Central memory CD8-positive, alpha-beta T cell (primary cell): ENCODE measurements at regions not wholly inside any gene's neighbourhood (a gene's known extent, or its start where the extent isn't known, plus 50 kb on each side); places are given as distances from the start of the nearest gene placed in this dataset.

Source experiments
- ATAC-seq: fragments of 150-1000 bp; cut with Tn5 transposase; replicated peaks from 2 replicates; pipeline ENCODE4 v1.10.0; 2022; ENCODE audit warnings: mild to moderate bottlenecking, moderate FRiP score, moderate number of reproducible peaks; ENCODE audit not compliant: poor library complexity, severe bottlenecking; ENCODE audit errors: extremely low read depth
- DNase-seq, 2 donors: peaks; one replicate each; pipeline ENCODE4 v3.0.0; 2021; ENCODE audit warnings: low spot score in 2 of 2
- H3K27ac Mint-ChIP-seq: one replicate; pipeline ENCODE4 v1.8.0; 2022; ENCODE audit warnings: low read depth, mild to moderate bottlenecking, moderate library complexity, mixed read lengths
- H3K27me3 Mint-ChIP-seq: one replicate; pipeline ENCODE4 v1.8.0; 2022; ENCODE audit warnings: mixed read lengths
- H3K36me3 Mint-ChIP-seq: one replicate; pipeline ENCODE4 v1.8.0; 2022; ENCODE audit warnings: mild to moderate bottlenecking, moderate library complexity, mixed read lengths; ENCODE audit not compliant: insufficient read depth
- H3K4me1 Mint-ChIP-seq: one replicate; pipeline ENCODE4 v1.8.0; 2022; ENCODE audit warnings: mixed read lengths
- H3K4me3 Mint-ChIP-seq: one replicate; pipeline ENCODE4 v1.8.0; 2022; ENCODE audit warnings: mild to moderate bottlenecking, moderate library complexity, mixed read lengths
- H3K9me3 Mint-ChIP-seq: one replicate; pipeline ENCODE4 v1.8.0; 2022; ENCODE audit warnings: mixed read lengths

DNA sequence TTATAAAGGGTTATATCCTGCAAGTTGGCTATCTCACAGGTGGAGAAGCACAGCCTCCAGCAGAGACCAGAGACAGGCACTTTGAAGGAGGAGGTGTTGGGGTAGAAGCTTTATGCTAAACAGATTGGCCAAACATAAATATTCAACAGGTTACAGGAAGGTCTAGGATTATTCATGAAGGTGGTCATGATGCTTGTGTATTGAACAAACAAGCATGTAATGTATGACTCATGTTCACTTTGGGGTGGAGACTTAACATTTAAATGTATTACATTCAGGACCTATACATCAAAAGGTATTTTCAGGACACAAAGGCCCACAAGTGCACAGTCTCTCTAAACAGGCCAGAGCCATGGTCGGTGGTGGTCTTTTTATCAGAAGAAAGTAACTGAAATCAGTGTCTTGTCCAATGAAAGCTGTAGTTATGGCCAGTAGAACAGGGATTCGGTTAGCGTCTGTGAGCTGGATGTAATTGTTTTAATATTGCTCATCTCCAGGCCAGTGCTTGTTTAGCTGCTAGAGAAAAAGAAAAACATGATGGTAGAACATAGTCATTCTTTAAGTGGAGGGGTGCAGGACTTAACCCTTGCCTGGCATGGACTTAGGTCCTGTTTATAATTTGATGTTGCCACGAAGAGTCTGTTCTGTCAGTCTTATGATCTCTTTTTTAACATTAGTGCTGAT is 555.2 kb upstream of the PCDH10 start:
- Mint-ChIP-seq H3K4me1 (no peaks in the 10 kb centered on the region), H3K27me3 (no peaks in the 10 kb centered on the region), H3K27ac (no peak overlapping the region), H3K4me3 (no peak overlapping the region), H3K36me3 (no peaks in the 10 kb centered on the region), H3K9me3 (no peaks in the 10 kb centered on the region)
- ATAC-seq (no peak), DNase-seq (no peak)

- no peaks in the 10 kb centered on the region for H3K9me3 Mint-ChIP-seq
Measured at GRCh38 chr4:132596186-132596585, 552.9 kb upstream of the PCDH10 start.

GRCh38 chr4:132605551-132605950 is 543.5 kb upstream of the PCDH10 start:
- H3K9me3 Mint-ChIP-seq, result peaks cover 11% of the 10 kb centered on the region
- no peak overlapping the region for H3K27ac Mint-ChIP-seq

More at GRCh38 chr4:132596186-132596585, 552.9 kb upstream of the PCDH10 start:
- no peaks in the 10 kb centered on the region for H3K4me1 Mint-ChIP-seq
- H3K27ac Mint-ChIP-seq, result no peak overlapping the region
- no peak for ATAC-seq
- no peak for DNase-seq
- H3K27me3 Mint-ChIP-seq, result no peaks in the 10 kb centered on the region
- H3K4me3 Mint-ChIP-seq, result no peak overlapping the region
- no peaks in the 10 kb centered on the region for H3K36me3 Mint-ChIP-seq

DNA sequence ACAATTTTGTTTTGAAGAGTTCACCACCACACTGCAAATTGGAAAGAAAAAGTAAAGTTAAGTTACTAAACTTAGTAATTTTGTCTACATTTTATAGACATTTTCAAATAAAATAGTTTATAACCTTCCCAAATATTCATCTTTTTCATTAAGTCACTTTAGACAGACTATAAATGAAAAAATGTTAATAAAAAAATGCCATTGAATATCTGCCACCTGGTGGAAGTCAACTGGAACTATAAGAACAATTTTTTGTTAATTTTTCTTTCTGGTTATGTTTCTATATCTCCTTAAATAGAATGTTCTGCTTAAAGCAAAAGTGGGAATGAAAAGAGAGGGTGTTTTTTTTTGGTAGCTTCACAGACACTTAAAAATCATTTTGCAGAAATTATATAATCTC is 534.4 kb upstream of the PCDH10 start:
- H3K4me3 Mint-ChIP-seq, result no peak overlapping the region
- no peaks in the 10 kb centered on the region for H3K27me3 Mint-ChIP-seq
- no peaks in the 10 kb centered on the region for H3K4me1 Mint-ChIP-seq
- H3K36me3 Mint-ChIP-seq, result peaks cover 1% of the 10 kb centered on the region
- DNase-seq, result no peak
- no peak for ATAC-seq
- H3K9me3 Mint-ChIP-seq, result peaks cover 20% of the 10 kb centered on the region
- no peak overlapping the region for H3K27ac Mint-ChIP-seq

More at GRCh38 chr4:132605551-132605950, 543.5 kb upstream of the PCDH10 start:
- no peaks in the 10 kb centered on the region for H3K36me3 Mint-ChIP-seq
- no peaks in the 10 kb centered on the region for H3K27me3 Mint-ChIP-seq
- no peak for ATAC-seq
- no peaks in the 10 kb centered on the region for H3K4me1 Mint-ChIP-seq
- no peak overlapping the region for H3K4me3 Mint-ChIP-seq
- DNase-seq, result no peak

DNA sequence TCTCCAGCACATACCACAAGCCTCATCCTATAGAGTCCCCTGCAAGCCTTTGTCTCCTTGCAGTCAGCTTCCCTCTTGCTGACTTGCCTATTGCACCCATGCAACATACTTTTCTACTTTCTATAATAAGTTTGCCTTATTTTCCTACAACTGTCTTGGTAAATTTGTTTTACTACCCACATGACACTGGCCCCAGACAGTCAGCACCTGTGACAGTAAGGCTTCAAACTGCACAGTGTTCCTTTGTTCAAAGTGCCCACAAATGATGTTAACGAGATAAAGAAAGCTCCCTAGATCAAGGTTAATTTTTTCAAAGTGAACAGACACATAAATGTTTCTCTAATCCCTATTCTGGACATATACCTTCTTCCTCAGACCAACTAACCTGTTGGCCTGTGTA is 529.1 kb upstream of the PCDH10 start:
- ATAC-seq, result no peak
- Mint-ChIP-seq H3K27ac (no peak overlapping the region), H3K36me3 (peaks cover 1% of the 10 kb centered on the region), H3K27me3 (no peaks in the 10 kb centered on the region), H3K4me1 (no peaks in the 10 kb centered on the region), H3K4me3 (no peak overlapping the region), H3K9me3 (peaks cover 39% of the 10 kb centered on the region)
- DNase-seq, result no peak

GRCh38 chr4:132642016-132642817 is 506.9 kb upstream of the PCDH10 start:
- Mint-ChIP-seq H3K4me3 (no peak overlapping the region), H3K4me1 (no peaks in the 10 kb centered on the region), H3K27ac (no peak overlapping the region), H3K9me3 (peaks cover 26% of the 10 kb centered on the region), H3K36me3 (no peaks in the 10 kb centered on the region), H3K27me3 (no peaks in the 10 kb centered on the region)
- DNase-seq, result no peak
- ATAC-seq, result no peak

DNA sequence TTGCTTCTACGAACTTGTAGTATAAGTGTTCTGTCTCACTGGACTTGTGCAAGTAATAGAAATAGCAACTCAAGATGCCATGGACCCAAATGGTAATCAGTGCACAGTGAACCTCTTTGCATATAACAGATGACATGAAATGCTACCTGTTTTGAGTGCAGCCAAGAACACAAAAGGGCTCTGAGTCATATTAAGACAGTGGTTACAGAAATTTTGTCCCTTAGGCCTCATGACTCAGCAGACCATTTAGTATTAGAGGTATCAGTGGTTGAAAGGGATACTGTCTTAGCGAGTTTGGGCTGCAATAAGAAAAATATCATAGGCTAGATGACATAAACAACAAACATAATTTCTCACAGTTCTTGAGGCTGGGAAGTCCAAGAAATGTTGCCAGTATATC is 502.9 kb upstream of the PCDH10 start:
- Mint-ChIP-seq H3K4me1 (no peaks in the 10 kb centered on the region), H3K4me3 (no peak overlapping the region), H3K36me3 (no peaks in the 10 kb centered on the region), H3K9me3 (peaks cover 11% of the 10 kb centered on the region), H3K27me3 (no peaks in the 10 kb centered on the region), H3K27ac (no peak overlapping the region)
- ATAC-seq (no peak), DNase-seq (no peak)

GRCh38 chr4:132651196-132651595 is 497.9 kb upstream of the PCDH10 start:
- DNase-seq, result no peak
- H3K27me3 Mint-ChIP-seq, result no peaks in the 10 kb centered on the region
- H3K4me3 Mint-ChIP-seq, result no peak overlapping the region
- H3K27ac Mint-ChIP-seq, result no peak overlapping the region
- ATAC-seq, result no peak
- H3K4me1 Mint-ChIP-seq, result no peaks in the 10 kb centered on the region
- peaks cover 13% of the 10 kb centered on the region for H3K9me3 Mint-ChIP-seq
- no peaks in the 10 kb centered on the region for H3K36me3 Mint-ChIP-seq

DNA sequence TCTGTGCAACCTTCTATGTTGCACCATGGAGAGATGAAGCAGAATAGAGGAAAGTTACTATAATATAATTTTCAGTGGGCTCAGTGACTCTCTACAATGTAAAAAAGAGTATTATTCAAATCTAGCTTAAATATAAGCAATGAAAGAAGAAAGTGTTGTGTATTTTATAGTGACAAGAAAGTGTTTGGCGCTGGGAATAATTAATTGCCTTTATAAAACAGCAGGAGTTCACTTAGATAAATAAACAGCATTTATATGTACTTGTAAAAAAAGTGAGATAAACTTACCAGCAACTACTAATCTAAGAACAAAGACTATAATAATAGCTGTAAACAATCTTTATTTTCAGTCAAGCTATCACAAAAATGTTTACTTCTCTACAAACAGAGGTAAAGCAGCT is 488.9 kb upstream of the PCDH10 start:
- Mint-ChIP-seq H3K4me1 (no peaks in the 10 kb centered on the region), H3K27ac (no peak overlapping the region)

DNA sequence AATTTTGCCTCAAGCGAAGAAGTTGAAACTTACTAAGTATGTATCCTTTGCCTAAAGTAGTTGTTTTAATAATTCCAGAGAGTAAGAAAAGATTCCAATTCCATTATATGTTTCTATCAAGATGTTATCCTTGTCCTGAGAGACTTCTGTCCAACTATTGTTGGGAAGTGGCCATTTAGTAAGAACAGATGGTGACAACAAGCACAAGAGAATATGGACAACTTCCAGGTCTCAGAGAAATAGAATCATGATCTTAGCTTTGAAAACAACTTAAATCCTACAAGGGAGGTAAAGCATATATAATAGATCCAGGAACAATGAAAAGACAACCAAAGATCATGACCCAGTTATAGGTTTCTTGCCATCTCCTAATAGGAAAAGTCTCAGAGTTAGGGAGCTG is 486.6 kb upstream of the PCDH10 start:
- no peak overlapping the region for H3K27ac Mint-ChIP-seq
- no peak overlapping the region for H3K4me3 Mint-ChIP-seq
- no peaks in the 10 kb centered on the region for H3K4me1 Mint-ChIP-seq
- peaks cover 13% of the 10 kb centered on the region for H3K9me3 Mint-ChIP-seq
- no peaks in the 10 kb centered on the region for H3K36me3 Mint-ChIP-seq
- H3K27me3 Mint-ChIP-seq, result no peaks in the 10 kb centered on the region
- DNase-seq (no peak), ATAC-seq (no peak)

More for the DNA sequence above, 488.9 kb upstream of the PCDH10 start:
- no peak for ATAC-seq
- H3K9me3 Mint-ChIP-seq, result peaks cover 28% of the 10 kb centered on the region
- no peak for DNase-seq
- H3K27me3 Mint-ChIP-seq, result no peaks in the 10 kb centered on the region
- H3K4me3 Mint-ChIP-seq, result no peak overlapping the region
- no peaks in the 10 kb centered on the region for H3K36me3 Mint-ChIP-seq

- DNase-seq (no peak), ATAC-seq (no peak)
- no peak overlapping the region for H3K27ac Mint-ChIP-seq
- no peaks in the 10 kb centered on the region for H3K27me3 Mint-ChIP-seq
- peaks cover 5% of the 10 kb centered on the region for H3K9me3 Mint-ChIP-seq
- H3K4me3 Mint-ChIP-seq, result no peak overlapping the region
- no peaks in the 10 kb centered on the region for H3K36me3 Mint-ChIP-seq
- no peaks in the 10 kb centered on the region for H3K4me1 Mint-ChIP-seq
Measured at GRCh38 chr4:132669786-132670185, 479.3 kb upstream of the PCDH10 start.

GRCh38 chr4:132670557-132670956 is 478.5 kb upstream of the PCDH10 start:
- ATAC-seq (no peak), DNase-seq (no peak)
- Mint-ChIP-seq H3K4me1 (no peaks in the 10 kb centered on the region), H3K27ac (no peak overlapping the region), H3K27me3 (no peaks in the 10 kb centered on the region), H3K9me3 (no peaks in the 10 kb centered on the region), H3K36me3 (no peaks in the 10 kb centered on the region), H3K4me3 (no peak overlapping the region)

GRCh38 chr4:132683957-132684356 is 465.1 kb upstream of the PCDH10 start:
- ATAC-seq (no peak), DNase-seq (no peak)
- H3K4me1 Mint-ChIP-seq, result no peaks in the 10 kb centered on the region
- H3K27me3 Mint-ChIP-seq, result no peaks in the 10 kb centered on the region
- H3K27ac Mint-ChIP-seq, result no peak overlapping the region
- no peak overlapping the region for H3K4me3 Mint-ChIP-seq
- H3K9me3 Mint-ChIP-seq, result peaks cover 35% of the 10 kb centered on the region
- H3K36me3 Mint-ChIP-seq, result peaks cover 2% of the 10 kb centered on the region
